GM12865 (cell line): ENCODE measurements at regions not wholly inside any gene's neighbourhood (a gene's known extent, or its start where the extent isn't known, plus 50 kb on each side); places are given as distances from the start of the nearest gene placed in this dataset.
"Not testable (repeated sequence)": the region's sequence is repeated elsewhere in the genome, so short reads cannot be mapped to it uniquely, and the experiment has no call there.

Experiments
- DNase-seq: peaks from one replicate; pipeline ENCODE4 v3.0.0; 2010; ENCODE audit warnings: low read depth
- H3K4me3 ChIP-seq: 2 replicates; pipeline ENCODE4 v1.5.1; 2011; ENCODE audit warnings: mild to moderate bottlenecking, low read depth, low read length, control low read depth
- CTCF ChIP-seq: IDR thresholded peaks from 2 replicates; pipeline ENCODE4 v1.5.1; 2011; ENCODE audit warnings: low read length, control low read depth, low read depth, inconsistent platforms; ENCODE audit not compliant: insufficient read depth; ENCODE audit errors: missing control alignments

DNA sequence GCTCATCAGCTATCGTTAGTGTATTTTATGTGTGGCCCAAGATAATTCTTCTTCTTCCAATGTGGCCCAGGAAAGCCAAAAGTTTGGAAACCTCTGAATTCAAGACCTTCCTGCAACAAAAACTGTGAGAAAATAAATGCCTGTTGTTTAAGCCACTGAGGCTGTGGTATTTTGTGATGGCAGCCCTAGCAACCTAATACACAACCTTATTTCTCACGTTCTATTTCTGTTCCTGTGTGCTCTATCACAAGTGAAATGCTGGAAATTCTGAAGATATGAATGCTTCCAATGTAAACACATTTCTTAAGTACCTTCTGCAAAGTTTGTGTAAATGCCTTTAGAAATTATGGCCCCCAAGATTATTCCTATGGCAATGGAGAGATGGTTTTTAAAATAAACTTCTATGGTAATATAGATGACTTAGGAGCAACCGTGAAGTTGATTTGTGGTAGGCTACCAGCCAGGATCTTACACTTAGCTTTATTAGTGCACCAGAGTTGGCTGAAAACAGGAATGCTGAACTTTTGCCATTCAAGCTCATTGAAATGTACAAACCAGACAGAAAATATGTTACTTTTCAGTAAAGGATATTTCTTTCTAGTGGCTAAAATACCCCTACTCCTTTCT lies 148.0 kb downstream of the USP46 start:
- TF ChIP-seq CTCF = no peak
- no peak for DNase-seq
- no peak overlapping the region for H3K4me3 ChIP-seq

DNA sequence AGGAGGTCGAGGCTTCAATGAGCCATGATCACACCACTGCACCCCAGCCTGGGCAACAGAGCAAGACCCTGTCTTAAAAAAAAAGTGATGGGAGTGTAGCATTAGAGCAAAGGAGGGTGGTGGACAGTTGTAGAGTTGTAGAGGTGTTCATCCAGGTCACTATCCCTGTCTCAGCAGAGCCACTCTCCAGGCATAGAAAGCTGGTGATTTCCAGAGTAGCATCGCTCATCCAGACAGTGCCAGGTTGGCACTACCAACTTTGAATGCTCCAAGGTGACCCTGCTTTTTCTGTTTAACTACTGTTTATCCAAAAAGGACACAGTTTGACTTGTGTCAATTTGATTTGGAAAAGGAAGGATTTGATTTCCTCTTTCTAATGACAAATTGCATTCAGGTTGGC lies 147.3 kb downstream of the USP46 start:
- H3K4me3 ChIP-seq = no peak overlapping the region
- TF ChIP-seq CTCF = no peak
- no peak for DNase-seq

DNA sequence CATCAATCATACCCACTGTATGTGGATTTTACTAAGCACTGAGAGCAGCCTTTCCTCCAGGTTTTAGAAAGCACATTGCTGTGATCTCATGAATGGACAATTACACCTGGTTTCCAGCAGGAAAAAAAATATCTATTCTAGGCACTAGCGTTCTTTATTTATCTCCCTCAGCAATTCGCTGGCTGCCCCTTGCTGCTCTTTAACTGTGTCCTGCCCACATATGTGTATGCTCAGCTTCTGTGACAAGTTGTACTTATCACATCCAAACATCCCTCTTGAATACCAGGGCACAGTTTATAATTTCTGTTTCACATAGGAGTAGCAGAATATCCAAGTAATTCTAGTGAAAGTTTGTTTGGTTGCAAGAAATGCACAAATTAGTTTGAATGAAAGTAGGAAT lies 146.8 kb downstream of the USP46 start:
- DNase-seq = no peak
- TF ChIP-seq CTCF = no peak
- H3K4me3 ChIP-seq = no peak overlapping the region

- H3K4me3 ChIP-seq, DNase-seq: not testable (repeated sequence)
Observed at GRCh38 chr4:52522093-52522492, 137.0 kb downstream of the USP46 start.

GRCh38 chr4:52529983-52530382 lies 129.1 kb downstream of the USP46 start:
- no peak for DNase-seq
- no peak for TF ChIP-seq CTCF
- H3K4me3 ChIP-seq = no peak overlapping the region

- H3K4me3 ChIP-seq = no peak overlapping the region
- no peak for DNase-seq
- no peak for TF ChIP-seq CTCF
Observed at GRCh38 chr4:52535793-52536192, 123.3 kb downstream of the USP46 start.
